GM12873 (cell line): ENCODE measurements at regions not wholly inside any gene's neighbourhood (a gene's known extent, or its start where the extent isn't known, plus 50 kb on each side); places are given as distances from the start of the nearest gene placed in this dataset.

ENCODE experiments used
- CTCF ChIP-seq: IDR thresholded peaks from 2 replicates; pipeline ENCODE4 v1.5.1; 2012; ENCODE audit warnings: low read depth, mild to moderate bottlenecking, moderate library complexity, low read length, control low read depth; ENCODE audit not compliant: insufficient read depth; ENCODE audit errors: missing control alignments

- TF ChIP-seq CTCF, result no peak
Measured at GRCh38 chr2:751474-751873, 74.3 kb upstream of the TMEM18 start.

GRCh38 chr2:750628-751027, 73.4 kb upstream of the TMEM18 start:
- TF ChIP-seq CTCF, result no peak

- no peak for TF ChIP-seq CTCF
Measured at GRCh38 chr2:747762-748351, 70.7 kb upstream of the TMEM18 start.

GRCh38 chr2:746697-747096, 69.5 kb upstream of the TMEM18 start:
- no peak for TF ChIP-seq CTCF

- no peak for TF ChIP-seq CTCF
Measured at GRCh38 chr2:744088-744487, 66.9 kb upstream of the TMEM18 start.

GRCh38 chr2:742221-742620, 65.0 kb upstream of the TMEM18 start:
- no peak for TF ChIP-seq CTCF

- TF ChIP-seq CTCF, result no peak
Measured at GRCh38 chr2:741195-741496, 63.9 kb upstream of the TMEM18 start.
